Transverse colon (tissue), 4 donors: ENCODE measurements at regions not wholly inside any gene's neighbourhood (a gene's known extent, or its start where the extent isn't known, plus 50 kb on each side); places are given as distances from the start of the nearest gene placed in this dataset.

Experiments
- DNase-seq: peaks from one replicate; pipeline ENCODE4 v3.0.0-alpha.2; 2019
- H3K27ac ChIP-seq, 4 donors: fragments of 200-600 bp; sonication (generic); 2 replicates each; pipeline ENCODE4 v1.5.1; 2016 to 2018; ENCODE audit warnings: inconsistent platforms in 4 of 4
- H3K27me3 ChIP-seq: fragments of 200-600 bp; sonication (generic); 2 replicates; pipeline ENCODE4 v1.5.1; 2017; ENCODE audit warnings: inconsistent platforms
- H3K36me3 ChIP-seq, 4 donors: fragments of 200-600 bp; sonication (generic); 2 replicates each; pipeline ENCODE4 v1.5.1; 2017 to 2019; ENCODE audit warnings: inconsistent platforms in 4 of 4
- H3K4me1 ChIP-seq, 4 donors: fragments of 200-600 bp; sonication (generic); 2 replicates each; pipeline ENCODE4 v1.5.1; 2017 to 2020; ENCODE audit warnings: inconsistent platforms in 4 of 4
- H3K4me3 ChIP-seq, 4 donors: fragments of 200-600 bp; sonication (generic); 1 replicate in 1 of 4; 2 replicates in 3 of 4; pipeline versions ENCODE4 v1.5.1 to v1.6.1; 2017 to 2019; ENCODE audit warnings: inconsistent platforms in 4 of 4
- H3K9me3 ChIP-seq, 2 donors: fragments of 200-600 bp; sonication (generic); 2 replicates each; pipeline ENCODE4 v1.5.1; 2017 to 2019; ENCODE audit warnings: inconsistent platforms in 2 of 2
- CTCF ChIP-seq, 5 experiments: fragments of 200-600 bp in 3 of 5; fragments of 450-650 bp in 2 of 5; sonication (generic) in 3 of 5; IDR thresholded peaks; 1 replicate in 2 of 5; 2 replicates in 3 of 5; pipeline ENCODE4 v1.5.1; 2016 to 2017; ENCODE audit warnings: antibody characterized with exemption in 5 of 5, inconsistent platforms in 3 of 5, mild to moderate bottlenecking in 2 of 5, moderate library complexity in 1 of 5
- EP300 ChIP-seq: sonication (generic); formaldehyde crosslinking; IDR thresholded peaks from one replicate; pipeline ENCODE4 v1.6.1; 2017; ENCODE audit warnings: antibody characterized with exemption, low read depth
- POLR2A ChIP-seq: fragments of 450-650 bp; IDR thresholded peaks from one replicate; pipeline ENCODE4 v1.6.1; 2016; ENCODE audit warnings: antibody characterized with exemption, mild to moderate bottlenecking, moderate library complexity
- POLR2AphosphoS5 ChIP-seq, 3 donors: sonication (generic); formaldehyde crosslinking; IDR thresholded peaks; one replicate each; pipeline ENCODE4 v1.6.1; 2016; ENCODE audit warnings: antibody characterized with exemption in 3 of 3
- WGBS, 2 donors: methylation state at CpG; one replicate each; pipeline ENCODE4 v1.1.5; 2018; ENCODE audit warnings: low coverage in 1 of 2; 5-methylcytosine and 5-hydroxymethylcytosine counted together
- in situ Hi-C, 4 donors: fragments of 200-750 bp; cut with MboI; loops; one replicate each; pipeline versions ENCODE4 v1.15.0 to v1.15.1; 2017; ENCODE audit warnings: low sequenced_read_pairs in 3 of 4, low pct_ligation_motif_present in 1 of 4, low pct_unique_long_range_greater_than_20kb in 1 of 4
- intact Hi-C: fragments of 100-400 bp; cut with DNase I; formaldehyde crosslinking; loops from one replicate; pipeline ENCODE4 v1.15.1; 2023; ENCODE audit warnings: low total_unique reads

- no peak overlapping the region for H3K4me3 ChIP-seq
- WGBS, 2 donors = 74 to 100% methylated on average over 1 to 2 of the region's 2 CpGs
- H3K36me3 ChIP-seq = no peaks in the 10 kb centered on the region
- no peaks in the 10 kb centered on the region for H3K4me1 ChIP-seq
- H3K27me3 ChIP-seq = no peaks in the 10 kb centered on the region
- intact Hi-C loops = no loop called here
- H3K9me3 ChIP-seq = no peaks in the 10 kb centered on the region
- H3K27ac ChIP-seq = no peak overlapping the region
- no peak for DNase-seq
- in situ Hi-C loops = no loop called here
- no peak for TF ChIP-seq EP300
- TF ChIP-seq POLR2AphosphoS5 (IDR thresholded peaks at IDR 0.05) = no peak
- TF ChIP-seq POLR2A = no peak
- TF ChIP-seq CTCF (IDR thresholded peaks at IDR 0.05) = no peak
These were observed 893.0 kb downstream of the DIPK2A start for GRCh38 chr3:144864646-144865045.

- Histone ChIP-seq H3K27me3 (no peaks in the 10 kb centered on the region), H3K4me3 (no peak overlapping the region), H3K36me3 (no peaks in the 10 kb centered on the region), H3K9me3 (no peaks in the 10 kb centered on the region), H3K27ac (no peak overlapping the region), H3K4me1 (no peaks in the 10 kb centered on the region)
- intact Hi-C loops = no loop called here
- in situ Hi-C loops = no loop called here
- no peak for TF ChIP-seq POLR2A
- TF ChIP-seq EP300 = no peak
- TF ChIP-seq CTCF (IDR thresholded peaks at IDR 0.05) = no peak
- no peak for DNase-seq
These were observed 894.3 kb downstream of the DIPK2A start for GRCh38 chr3:144865948-144866347.

- Histone ChIP-seq H3K27ac (no peak overlapping the region), H3K36me3 (no peaks in the 10 kb centered on the region), H3K27me3 (no peaks in the 10 kb centered on the region), H3K4me1 (no peaks in the 10 kb centered on the region), H3K4me3 (no peak overlapping the region), H3K9me3 (no peaks in the 10 kb centered on the region)
- TF ChIP-seq POLR2A (no peak), POLR2AphosphoS5 (IDR thresholded peaks at IDR 0.05) (no peak), EP300 (no peak), CTCF (IDR thresholded peaks at IDR 0.05) (no peak)
- in situ Hi-C loops (no loop called here), intact Hi-C loops (no loop called here)
- 38 to 42% methylated on average over 2 of the region's 2 CpGs for WGBS, 2 donors
- no peak for DNase-seq
These were observed 894.9 kb downstream of the DIPK2A start for GRCh38 chr3:144866476-144866875.

- H3K36me3 ChIP-seq = no peaks in the 10 kb centered on the region
- no peak for DNase-seq
- H3K9me3 ChIP-seq = no peaks in the 10 kb centered on the region
- intact Hi-C loops (no loop called here), in situ Hi-C loops (no loop called here)
- TF ChIP-seq CTCF (IDR thresholded peaks at IDR 0.05) = no peak
- TF ChIP-seq EP300 = no peak
- TF ChIP-seq POLR2AphosphoS5 (IDR thresholded peaks at IDR 0.05) = no peak
- TF ChIP-seq POLR2A = no peak
- no peaks in the 10 kb centered on the region for H3K4me1 ChIP-seq
- H3K4me3 ChIP-seq = no peak overlapping the region
- no peaks in the 10 kb centered on the region for H3K27me3 ChIP-seq
- H3K27ac ChIP-seq = no peak overlapping the region
These were observed 896.9 kb downstream of the DIPK2A start for GRCh38 chr3:144868506-144868905.
